Lower leg skin (tissue), 4 donors: ENCODE measurements at regions not wholly inside any gene's neighbourhood (a gene's known extent, or its start where the extent isn't known, plus 50 kb on each side); places are given as distances from the start of the nearest gene placed in this dataset.

ENCODE experiments used
- DNase-seq, 2 donors: peaks; one replicate each; pipeline ENCODE4 v3.0.0-alpha.2; 2019; ENCODE audit warnings: low spot score in 2 of 2
- H3K4me3 ChIP-seq: fragments of 200-600 bp; sonication (generic); 2 replicates; pipeline ENCODE4 v1.5.1; 2017; ENCODE audit warnings: mild to moderate bottlenecking, low read depth; ENCODE audit not compliant: poor library complexity, severe bottlenecking
- CTCF ChIP-seq, 3 donors: fragments of 450-650 bp; IDR thresholded peaks; one replicate each; pipeline ENCODE4 v1.5.1; 2016; ENCODE audit warnings: antibody characterized with exemption in 3 of 3, mild to moderate bottlenecking in 3 of 3, moderate library complexity in 2 of 3
- POLR2A ChIP-seq, 2 donors: fragments of 450-650 bp; IDR thresholded peaks; one replicate each; pipeline ENCODE4 v1.6.1; 2016 to 2017; ENCODE audit warnings: antibody characterized with exemption in 2 of 2, mild to moderate bottlenecking in 1 of 2, moderate library complexity in 1 of 2
- WGBS, 2 donors: methylation state at CpG; one replicate each; pipeline ENCODE4 v1.1.5; 2018; 5-methylcytosine and 5-hydroxymethylcytosine counted together
- intact Hi-C: fragments of 100-400 bp; cut with DNase I; formaldehyde crosslinking; loops from one replicate; pipeline ENCODE4 v1.15.0; 2023; ENCODE audit warnings: low total_unique reads

- TF ChIP-seq CTCF (IDR thresholded peaks at IDR 0.05) (no peak), POLR2A (IDR thresholded peaks at IDR 0.05) (no peak)
- H3K4me3 ChIP-seq: no peak overlapping the region
- intact Hi-C loops: no loop called here
- 67 to 69% methylated on average over 1 of the region's 1 CpG for WGBS, 2 donors
- no peak for DNase-seq
Observed at GRCh38 chr14:61219256-61219655, 61.9 kb downstream of the TMEM30B start.

GRCh38 chr14:61218767-61219166 lies 62.4 kb downstream of the TMEM30B start:
- TF ChIP-seq CTCF (IDR thresholded peaks at IDR 0.05) (no peak), POLR2A (IDR thresholded peaks at IDR 0.05) (no peak)
- intact Hi-C loops: no loop called here
- no peak overlapping the region for H3K4me3 ChIP-seq
- 42% methylated on average over 6 of the region's 6 CpGs for WGBS, 2 donors
- peak; percentile 59 to 85 for DNase-seq

GRCh38 chr14:61218157-61218556 lies 63.0 kb downstream of the TMEM30B start:
- H3K4me3 ChIP-seq: no peak overlapping the region
- DNase-seq: no peak
- 79 to 80% methylated on average over 5 of the region's 5 CpGs for WGBS, 2 donors
- TF ChIP-seq CTCF (IDR thresholded peaks at IDR 0.05) (no peak), POLR2A (IDR thresholded peaks at IDR 0.05) (no peak)
- intact Hi-C loops: no loop called here

GRCh38 chr14:61217516-61217915 lies 63.6 kb downstream of the TMEM30B start:
- WGBS, 2 donors: 61 to 74% methylated on average over 2 of the region's 2 CpGs
- no peak for DNase-seq

GRCh38 chr14:61215222-61216020 lies 65.7 kb downstream of the TMEM30B start:
- H3K4me3 ChIP-seq: no peak overlapping the region
- no peak for DNase-seq
- 69 to 80% methylated on average over 5 of the region's 5 CpGs for WGBS, 2 donors
- TF ChIP-seq POLR2A (IDR thresholded peaks at IDR 0.05) (no peak), CTCF (IDR thresholded peaks at IDR 0.05) (no peak)
- intact Hi-C loops: no loop called here

More at GRCh38 chr14:61217516-61217915, 63.6 kb downstream of the TMEM30B start:
- TF ChIP-seq CTCF (IDR thresholded peaks at IDR 0.05) (no peak), POLR2A (IDR thresholded peaks at IDR 0.05) (no peak)
- intact Hi-C loops: no loop called here
- no peak overlapping the region for H3K4me3 ChIP-seq

- TF ChIP-seq POLR2A (IDR thresholded peaks at IDR 0.05): no peak
- TF ChIP-seq CTCF (IDR thresholded peaks at IDR 0.05): no peak
- intact Hi-C loops: no loop called here
- no peak for DNase-seq
- no peak overlapping the region for H3K4me3 ChIP-seq
- 89 to 92% methylated on average over 4 of the region's 4 CpGs for WGBS, 2 donors
Observed at GRCh38 chr14:61213920-61214319, 67.2 kb downstream of the TMEM30B start.
